GM12872 (cell line): ENCODE measurements at regions not wholly inside any gene's neighbourhood (a gene's known extent, or its start where the extent isn't known, plus 50 kb on each side); places are given as distances from the start of the nearest gene placed in this dataset.

Experiments used
- TF ChIP-seq, protein P1 (sequence below): IDR thresholded peaks from 3 replicates; pipeline ENCODE4 v1.5.1; 2011; ENCODE audit warnings: low read depth, mild to moderate bottlenecking, low read length, moderate library complexity; ENCODE audit not compliant: insufficient read depth

GRCh38 chr6:6811128-6812009, 222.8 kb downstream of the LY86 start:
- TF ChIP-seq, protein P1, sequence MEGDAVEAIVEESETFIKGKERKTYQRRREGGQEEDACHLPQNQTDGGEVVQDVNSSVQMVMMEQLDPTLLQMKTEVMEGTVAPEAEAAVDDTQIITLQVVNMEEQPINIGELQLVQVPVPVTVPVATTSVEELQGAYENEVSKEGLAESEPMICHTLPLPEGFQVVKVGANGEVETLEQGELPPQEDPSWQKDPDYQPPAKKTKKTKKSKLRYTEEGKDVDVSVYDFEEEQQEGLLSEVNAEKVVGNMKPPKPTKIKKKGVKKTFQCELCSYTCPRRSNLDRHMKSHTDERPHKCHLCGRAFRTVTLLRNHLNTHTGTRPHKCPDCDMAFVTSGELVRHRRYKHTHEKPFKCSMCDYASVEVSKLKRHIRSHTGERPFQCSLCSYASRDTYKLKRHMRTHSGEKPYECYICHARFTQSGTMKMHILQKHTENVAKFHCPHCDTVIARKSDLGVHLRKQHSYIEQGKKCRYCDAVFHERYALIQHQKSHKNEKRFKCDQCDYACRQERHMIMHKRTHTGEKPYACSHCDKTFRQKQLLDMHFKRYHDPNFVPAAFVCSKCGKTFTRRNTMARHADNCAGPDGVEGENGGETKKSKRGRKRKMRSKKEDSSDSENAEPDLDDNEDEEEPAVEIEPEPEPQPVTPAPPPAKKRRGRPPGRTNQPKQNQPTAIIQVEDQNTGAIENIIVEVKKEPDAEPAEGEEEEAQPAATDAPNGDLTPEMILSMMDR = no peak

DNA sequence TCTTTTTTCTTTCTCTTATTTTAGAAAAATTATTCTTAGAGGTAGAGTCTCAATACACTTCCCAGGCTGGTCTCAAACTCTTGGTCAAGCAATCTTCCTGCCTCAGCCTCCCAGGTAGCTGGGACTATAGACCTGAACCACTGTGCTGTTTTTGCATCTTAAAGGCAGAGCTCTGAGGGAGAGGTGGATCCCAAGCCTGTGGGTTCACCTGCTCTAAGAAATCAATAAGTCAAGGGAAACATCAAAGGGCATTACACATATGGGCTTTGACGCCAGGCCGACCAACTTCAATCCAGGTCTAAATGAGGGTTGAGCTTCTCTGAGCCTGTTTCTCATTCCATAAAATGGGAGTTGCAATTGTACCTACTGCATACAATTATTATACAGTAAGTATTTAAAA, 223.9 kb downstream of the LY86 start:
- TF ChIP-seq, protein P1 = no peak

GRCh38 chr6:6815732-6816131, 227.2 kb downstream of the LY86 start:
- TF ChIP-seq, protein P1 = no peak

- TF ChIP-seq, protein P1 = no peak
These were observed 228.2 kb downstream of the LY86 start for GRCh38 chr6:6816716-6817115.

GRCh38 chr6:6818078-6818639, 229.6 kb downstream of the LY86 start:
- TF ChIP-seq, protein P1 = no peak

- TF ChIP-seq, protein P1 = no peak
These were observed 232.2 kb downstream of the LY86 start for GRCh38 chr6:6820641-6821238.

DNA sequence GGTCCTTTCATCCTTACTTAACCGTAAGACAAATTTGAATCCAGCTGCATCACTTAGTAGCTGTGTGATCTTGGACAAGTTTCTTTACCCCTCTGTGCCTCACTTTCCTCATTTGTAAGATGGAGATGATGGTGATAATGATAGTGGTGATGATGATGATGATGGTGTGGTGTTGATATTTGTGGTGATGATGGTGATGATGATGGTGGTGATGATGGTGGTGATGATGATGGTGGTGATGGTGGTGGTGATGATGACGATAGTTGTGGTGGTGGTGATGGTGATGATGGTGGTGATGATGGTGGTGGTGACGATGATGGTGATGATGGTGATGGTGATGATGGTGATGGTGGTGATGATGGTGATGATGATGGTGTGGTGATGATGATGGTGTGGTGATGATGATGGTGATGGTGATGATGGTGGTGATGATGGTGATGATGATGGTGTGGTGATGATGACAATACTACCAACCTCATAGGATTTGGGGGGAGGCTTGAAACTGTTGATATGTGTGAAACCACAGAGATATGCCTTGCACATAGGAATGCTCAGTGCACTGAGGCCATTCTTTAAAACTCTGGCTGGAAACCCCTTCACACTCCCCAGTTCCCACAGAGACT, 233.2 kb downstream of the LY86 start:
- TF ChIP-seq, protein P1 = no peak
